RWPE1 (cell line): ENCODE measurements at regions not wholly inside any gene's neighbourhood (a gene's known extent, or its start where the extent isn't known, plus 50 kb on each side); places are given as distances from the start of the nearest gene placed in this dataset.

ENCODE experiments used
- CTCF ChIA-PET: fragments of 350-600 bp; sonication (Branson Sonifier 250); formaldehyde crosslinking; extraction: SDS; loops from one replicate; lab custom pipeline; 2021; lab: Yijun Ruan, JAX
- POLR2A ChIA-PET: fragments of 400-600 bp; formaldehyde crosslinking; extraction: SDS; loops from one replicate; lab custom pipeline; 2020; ENCODE audit warnings: antibody characterized with exemption; ENCODE audit not compliant: low non-redundant PET; lab: Yijun Ruan, JAX
- DNase-seq: peaks from one replicate; pipeline ENCODE4 v3.0.0; 2012; ENCODE audit warnings: low spot score
- H3K27ac ChIP-seq: fragments of 450-650 bp; 2 replicates; pipeline ENCODE4 v1.5.1; 2017
- CTCF ChIP-seq: fragments of 450-650 bp; conservative IDR thresholded peaks from 2 replicates; pipeline ENCODE4 v1.5.1; 2017; ENCODE audit warnings: low read depth, mild to moderate bottlenecking

GRCh38 chr6:148602136-148602535 lies 144.7 kb upstream of the UST start:
- H3K27ac ChIP-seq: no peak overlapping the region
- ChIA-PET POLR2A (no interaction called here), CTCF (no interaction called here)
- DNase-seq: no peak
- no peak for TF ChIP-seq CTCF

GRCh38 chr6:148608199-148608951 lies 138.5 kb upstream of the UST start:
- POLR2A ChIA-PET: no interaction called here

GRCh38 chr6:148611213-148611612 lies 135.6 kb upstream of the UST start:
- CTCF ChIA-PET: no interaction called here
- peak; percentile 8 for DNase-seq
- no peak for TF ChIP-seq CTCF

More at GRCh38 chr6:148608199-148608951, 138.5 kb upstream of the UST start:
- no peak overlapping the region for H3K27ac ChIP-seq
- CTCF ChIA-PET: no interaction called here
- no peak for DNase-seq
- TF ChIP-seq CTCF: peak; percentile 25; the same call in 1 of the 2 replicates

GRCh38 chr6:148612043-148612442 lies 134.8 kb upstream of the UST start:
- ChIA-PET POLR2A (no interaction called here), CTCF (no interaction called here)

More at GRCh38 chr6:148611213-148611612, 135.6 kb upstream of the UST start:
- H3K27ac ChIP-seq: no peak overlapping the region
- POLR2A ChIA-PET: no interaction called here

GRCh38 chr6:148614602-148615001 lies 132.2 kb upstream of the UST start:
- POLR2A ChIA-PET: no interaction called here
- no peak overlapping the region for H3K27ac ChIP-seq
- no peak for TF ChIP-seq CTCF
- CTCF ChIA-PET: no interaction called here
- no peak for DNase-seq

More at GRCh38 chr6:148612043-148612442, 134.8 kb upstream of the UST start:
- no peak for TF ChIP-seq CTCF
- H3K27ac ChIP-seq: no peak overlapping the region
- no peak for DNase-seq

GRCh38 chr6:148616841-148617240 lies 130.0 kb upstream of the UST start:
- POLR2A ChIA-PET: no interaction called here
- DNase-seq: no peak
- H3K27ac ChIP-seq: no peak overlapping the region
- CTCF ChIA-PET: no interaction called here
- no peak for TF ChIP-seq CTCF
